ENCODE measurements at regions not wholly inside any gene's neighbourhood (a gene's known extent, or its start where the extent isn't known, plus 50 kb on each side); places are given as distances from the start of the nearest gene placed in this dataset.

DNA sequence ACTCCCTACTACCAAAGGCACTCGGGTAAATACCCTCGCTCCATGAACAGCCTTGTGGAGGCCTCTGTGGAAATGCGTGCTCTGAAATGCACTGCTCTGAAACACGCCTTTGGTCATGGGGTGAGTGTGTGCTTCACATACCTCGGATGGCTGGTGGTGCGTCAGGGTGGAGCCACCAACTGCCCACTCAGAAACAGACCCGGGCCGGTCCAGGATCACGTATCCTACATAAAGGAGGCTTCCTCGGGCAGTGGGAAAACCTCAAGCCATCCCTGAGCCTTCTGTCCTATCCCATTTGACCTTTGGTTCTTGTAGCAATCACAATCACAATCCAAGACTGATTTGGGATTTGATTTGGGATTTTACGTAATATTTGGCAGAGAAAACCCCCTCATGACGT is 53.5 kb upstream of the ZNF516 start:
- Histone ChIP-seq H3K18ac (ENCODE audit: insufficient read length, low read depth, low read length) (no peak overlapping the region), H2BK12ac (ENCODE audit: insufficient read length, low read depth, low read length) (no peak overlapping the region), H3K79me1 (ENCODE audit: insufficient read depth, low read depth, low read length, poor library complexity, severe bottlenecking) (no peaks in the 10 kb centered on the region), H4K20me1 (ENCODE audit: control insufficient read depth, insufficient read depth, insufficient read length) (no peaks in the 10 kb centered on the region), H3K4me1 (ENCODE audit: insufficient read depth, low read length) (peaks cover 3% of the 10 kb centered on the region; the same call in 1 of the 2 replicates), H3K23ac (ENCODE audit: insufficient read length, low read depth, low read length) (no peak overlapping the region), H3T11ph (ENCODE audit: low read length) (no peak overlapping the region), H2AK5ac (ENCODE audit: insufficient read length, low read length) (no peak overlapping the region), H3K23me2 (ENCODE audit: insufficient read length, low read depth, low read length, poor library complexity, severe bottlenecking) (no peaks in the 10 kb centered on the region), H2BK120ac (ENCODE audit: low read depth, low read length, poor library complexity, severe bottlenecking) (no peak overlapping the region), H4K5ac (ENCODE audit: insufficient read length, low read depth, low read length) (no peak overlapping the region), H4K8ac (replicated peaks; ENCODE audit: insufficient read length, low read depth, low read length) (no peak overlapping the region), H3K4ac (ENCODE audit: low read depth, low read length) (no peak overlapping the region), H4K91ac (ENCODE audit: insufficient read length, low read depth, low read length) (no peak overlapping the region), H3K14ac (ENCODE audit: insufficient read depth, low read length) (no peak overlapping the region), H3K9ac (ENCODE audit: extremely low read depth, insufficient read length, low read length) (no peak overlapping the region), H2BK15ac (ENCODE audit: low read depth, low read length) (no peak overlapping the region), H2BK5ac (ENCODE audit: insufficient read length, low read length) (no peak overlapping the region), H3K56ac (ENCODE audit: insufficient read length, low read depth, low read length) (no peak overlapping the region), H2AFZ (ENCODE audit: low read length) (no peak overlapping the region), H3K27me3 (ENCODE audit: insufficient read depth, low read length) (no peaks in the 10 kb centered on the region), H3K79me2 (ENCODE audit: insufficient read depth, low read length) (no peaks in the 10 kb centered on the region), H3K27ac (ENCODE audit: insufficient read length, low read depth, low read length) (no peak overlapping the region), H3K9me3 (ENCODE audit: control insufficient read depth, low read depth, low read length) (no peaks in the 10 kb centered on the region), H3K4me2 (ENCODE audit: insufficient read depth, insufficient read length, low read length) (no peak overlapping the region), H2BK20ac (ENCODE audit: low read depth, low read length, poor library complexity, severe bottlenecking) (no peak overlapping the region)
- Mint-ChIP-seq H3K36me3 (ENCODE audit: insufficient read depth in 1 of 3, low read depth in 3 of 3) (no peaks in the 10 kb centered on the region), H3K27ac (no peak overlapping the region; a peak in 1 of 7 replicates), H3K27me3 (ENCODE audit: low read depth) (peaks cover 2% of the 10 kb centered on the region; the same call in 1 of the 2 replicates), H3K9me3 (peaks cover 0 to 1% of the 10 kb centered on the region in 2 experiments; a peak in 2 of 5 replicates), H3K4me3 (no peak overlapping the region), H3K4me1 (peaks cover 28 to 29% of the 10 kb centered on the region in 2 experiments)
- no CpG with 5 or more reads among the region's 12 CpGs for WGBS (ENCODE audit: extremely low coverage, insufficient read length, low lambda C conversion rate)
- no peak for DNase-seq
- TF ChIP-seq, protein P1, sequence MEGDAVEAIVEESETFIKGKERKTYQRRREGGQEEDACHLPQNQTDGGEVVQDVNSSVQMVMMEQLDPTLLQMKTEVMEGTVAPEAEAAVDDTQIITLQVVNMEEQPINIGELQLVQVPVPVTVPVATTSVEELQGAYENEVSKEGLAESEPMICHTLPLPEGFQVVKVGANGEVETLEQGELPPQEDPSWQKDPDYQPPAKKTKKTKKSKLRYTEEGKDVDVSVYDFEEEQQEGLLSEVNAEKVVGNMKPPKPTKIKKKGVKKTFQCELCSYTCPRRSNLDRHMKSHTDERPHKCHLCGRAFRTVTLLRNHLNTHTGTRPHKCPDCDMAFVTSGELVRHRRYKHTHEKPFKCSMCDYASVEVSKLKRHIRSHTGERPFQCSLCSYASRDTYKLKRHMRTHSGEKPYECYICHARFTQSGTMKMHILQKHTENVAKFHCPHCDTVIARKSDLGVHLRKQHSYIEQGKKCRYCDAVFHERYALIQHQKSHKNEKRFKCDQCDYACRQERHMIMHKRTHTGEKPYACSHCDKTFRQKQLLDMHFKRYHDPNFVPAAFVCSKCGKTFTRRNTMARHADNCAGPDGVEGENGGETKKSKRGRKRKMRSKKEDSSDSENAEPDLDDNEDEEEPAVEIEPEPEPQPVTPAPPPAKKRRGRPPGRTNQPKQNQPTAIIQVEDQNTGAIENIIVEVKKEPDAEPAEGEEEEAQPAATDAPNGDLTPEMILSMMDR (conservative IDR thresholded peaks at IDR 0.05) = no peak
